Ovary (tissue), 7 donors: ENCODE measurements at regions not wholly inside any gene's neighbourhood (a gene's known extent, or its start where the extent isn't known, plus 50 kb on each side); places are given as distances from the start of the nearest gene placed in this dataset.

Source experiments
- DNase-seq, 5 donors: peaks; one replicate each; pipeline ENCODE4 v3.0.0-alpha.2; 2019 to 2020
- H3K27ac ChIP-seq, 2 donors: fragments of 200-600 bp; one replicate each; pipeline versions ENCODE4 v1.5.1 to v1.8.0; 2019 to 2022
- H3K27me3 ChIP-seq: fragments of 200-600 bp; one replicate; pipeline ENCODE4 v1.8.0; 2022
- H3K36me3 ChIP-seq: fragments of 200-600 bp; sonication (generic); one replicate; pipeline ENCODE4 v1.5.1; 2019
- H3K4me1 ChIP-seq: one replicate; pipeline ENCODE4 v1.8.1; 2013; ENCODE audit warnings: mild to moderate bottlenecking, moderate library complexity; ENCODE audit not compliant: insufficient read depth
- H3K4me3 ChIP-seq: fragments of 200-600 bp; sonication (generic); one replicate; pipeline ENCODE4 v1.5.1; 2017
- H3K9me3 ChIP-seq, 2 donors: fragments of 200-600 bp in 1 of 2; sonication (generic) in 1 of 2; one replicate each; pipeline versions ENCODE4 v1.5.1 to v1.8.1; 2013 to 2019; ENCODE audit warnings: mild to moderate bottlenecking in 1 of 2, moderate library complexity in 1 of 2
- CTCF ChIP-seq, 3 donors: fragments of 450-650 bp in 2 of 3; fragments of 200-600 bp in 1 of 3; IDR thresholded peaks; one replicate each; pipeline versions ENCODE4 v1.5.1 to v1.8.0; 2016 to 2022; ENCODE audit warnings: antibody characterized with exemption in 3 of 3, mild to moderate bottlenecking in 1 of 3
- EP300 ChIP-seq: sonication (generic); formaldehyde crosslinking; IDR thresholded peaks from one replicate; pipeline ENCODE4 v1.6.1; 2017; ENCODE audit warnings: antibody characterized with exemption
- POLR2A ChIP-seq: fragments of 450-650 bp; IDR thresholded peaks from one replicate; pipeline ENCODE4 v1.6.1; 2017; ENCODE audit warnings: antibody characterized with exemption, mild to moderate bottlenecking, moderate library complexity
- whole genome bisulfite sequencing, 3 donors: extraction: QIAGEN DNeasy Blood & Tissue Kit in 1 of 3; methylation state at CpG; one replicate each; pipeline versions ENCODE4 v1.1.5 to v1.1.7; 2013 to 2017; 5-methylcytosine and 5-hydroxymethylcytosine counted together
- intact Hi-C, 4 donors: fragments of 100-400 bp; cut with DNase I; formaldehyde crosslinking; loops; one replicate each; pipeline versions ENCODE4 v1.11.0 to v1.15.1; 2022 to 2023
- donor health status: DM: no; HTN: no; CAD: no; lungs with moderate emphysema.
- donor health status: DM: no; HTN: no; CAD: no.
- donor health status: Bipolar disorder and iron deficiency.
- donor health status: DM: no; HTN: no; CAD: no.
- donor health status: DM: yes; HTN: yes; CAD: no.

DNA sequence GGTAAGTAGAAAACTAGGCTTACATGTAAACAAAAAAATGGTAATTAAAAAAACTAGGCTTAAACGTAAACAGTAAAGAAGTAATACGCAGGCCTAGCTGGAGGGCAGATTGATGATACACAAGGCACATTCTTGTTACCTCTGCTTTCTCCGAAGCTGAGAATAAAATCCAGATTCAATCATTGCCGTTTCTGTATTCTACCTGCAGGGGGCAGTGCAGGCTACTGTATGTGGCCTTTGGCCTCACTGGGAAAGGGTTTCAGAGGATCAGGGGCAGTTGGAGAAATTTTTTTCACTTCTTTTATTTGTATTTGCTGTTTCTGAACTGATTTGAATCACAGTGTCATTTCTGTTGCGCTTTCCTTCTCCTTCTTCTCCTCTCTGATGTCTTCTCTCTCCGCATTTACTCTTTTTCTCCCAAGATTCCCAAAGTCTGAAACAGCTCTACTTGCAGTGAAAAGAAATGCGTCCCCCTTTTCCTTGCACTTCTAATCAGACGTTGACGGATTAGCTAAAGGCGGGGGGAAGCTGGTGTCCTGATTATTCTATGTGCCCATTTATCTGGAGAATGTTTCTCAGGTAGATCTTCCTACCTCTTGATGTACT is 67.1 kb upstream of the MCTP2 start:
- no peak overlapping the region for H3K4me3 ChIP-seq
- intact Hi-C loops, result loop anchor here in 1 of 4 donors (10.0 kb wide), 1 partner anchor 160 kb away; no protein-coding TSS in a partner anchor
- no peaks in the 10 kb centered on the region for H3K4me1 ChIP-seq
- H3K9me3 ChIP-seq, result no peaks in the 10 kb centered on the region
- H3K27ac ChIP-seq, result no peak overlapping the region
- TF ChIP-seq EP300, result no peak
- TF ChIP-seq CTCF (IDR thresholded peaks at IDR 0.05), result no peak
- no peak for TF ChIP-seq POLR2A
- peak in 2 of 5 donors; percentile 21 to 32 for DNase-seq
- no peaks in the 10 kb centered on the region for H3K27me3 ChIP-seq
- H3K36me3 ChIP-seq, result no peaks in the 10 kb centered on the region
- WGBS, 3 donors, result 56 to 58% (median 57%) methylated on average over 10 of the region's 10 CpGs

GRCh38 chr15:94162939-94163338 is 68.4 kb upstream of the MCTP2 start:
- no peak for TF ChIP-seq CTCF (IDR thresholded peaks at IDR 0.05)
- TF ChIP-seq EP300, result no peak
- no peaks in the 10 kb centered on the region for H3K36me3 ChIP-seq
- H3K4me3 ChIP-seq, result no peak overlapping the region
- no peak for DNase-seq
- no peak overlapping the region for H3K27ac ChIP-seq
- no peaks in the 10 kb centered on the region for H3K4me1 ChIP-seq
- 80 to 85% (median 81%) methylated on average over 5 of the region's 5 CpGs for WGBS, 3 donors
- intact Hi-C loops, result loop anchor here in 1 of 4 donors (10.0 kb wide), 1 partner anchor 162 kb away; no protein-coding TSS in a partner anchor
- no peaks in the 10 kb centered on the region for H3K27me3 ChIP-seq
- H3K9me3 ChIP-seq, result no peaks in the 10 kb centered on the region

- Histone ChIP-seq H3K4me3 (no peak overlapping the region), H3K4me1 (no peaks in the 10 kb centered on the region), H3K27ac (no peak overlapping the region), H3K27me3 (no peaks in the 10 kb centered on the region), H3K9me3 (no peaks in the 10 kb centered on the region), H3K36me3 (no peaks in the 10 kb centered on the region)
- TF ChIP-seq POLR2A (no peak), CTCF (IDR thresholded peaks at IDR 0.05) (no peak), EP300 (no peak)
- DNase-seq, result no peak
- intact Hi-C loops, result no loop called here
- WGBS, 3 donors, result 86 to 89% (median 88%) methylated on average over 3 of the region's 3 CpGs
These were observed 77.1 kb upstream of the MCTP2 start for GRCh38 chr15:94154255-94154654.

DNA sequence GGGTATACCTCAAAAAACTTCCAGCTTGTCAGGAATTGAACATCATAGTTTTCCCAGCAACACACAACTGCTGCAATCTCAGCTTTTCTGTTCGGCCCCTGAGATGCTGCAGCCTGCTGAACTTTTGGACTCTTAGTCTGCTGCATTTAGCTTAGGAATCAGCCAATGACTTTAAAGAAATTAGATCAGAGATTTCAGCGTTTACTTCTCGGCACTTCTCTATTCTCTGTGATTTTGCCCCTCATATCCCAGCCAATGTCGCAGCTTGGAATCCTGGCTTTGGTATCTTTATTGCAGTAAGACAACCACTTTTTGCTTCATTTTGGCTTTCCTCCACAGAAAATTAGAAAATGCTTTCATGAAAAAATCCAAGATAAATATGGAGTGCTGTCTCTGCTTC is 86.3 kb upstream of the MCTP2 start:
- Histone ChIP-seq H3K9me3 (no peaks in the 10 kb centered on the region), H3K4me1 (no peaks in the 10 kb centered on the region), H3K27ac (no peak overlapping the region), H3K4me3 (no peak overlapping the region), H3K36me3 (no peaks in the 10 kb centered on the region), H3K27me3 (no peaks in the 10 kb centered on the region)
- intact Hi-C loops, result no loop called here
- 28 to 34% (median 33%) methylated on average over 4 of the region's 4 CpGs for WGBS, 3 donors
- DNase-seq, result no peak
- TF ChIP-seq POLR2A (no peak), CTCF (IDR thresholded peaks at IDR 0.05) (no peak), EP300 (no peak)
